Activated CD8-positive, alpha-beta T cell treated with anti-CD3 and anti-CD28 coated beads for 36 hours (primary cell): ENCODE measurements at regions not wholly inside any gene's neighbourhood (a gene's known extent, or its start where the extent isn't known, plus 50 kb on each side); places are given as distances from the start of the nearest gene placed in this dataset.

Experiments
- ATAC-seq: fragments of 200-7000 bp; cut with Tn5 transposase; one replicate; pipeline ENCODE4 v1.10.0; 2021; ENCODE audit warnings: mild to moderate bottlenecking, moderate library complexity
- CTCF ChIA-PET: fragments of 350-600 bp; sonication (Branson Sonifier 250); formaldehyde crosslinking; loops from one replicate; lab custom pipeline; 2021; ENCODE audit warnings: antibody characterized with exemption; lab: Charles Lee
- POLR2A ChIA-PET: fragments of 350-600 bp; sonication (Branson Sonifier 250); formaldehyde crosslinking; loops from one replicate; lab custom pipeline; 2021; ENCODE audit warnings: antibody characterized with exemption; lab: Charles Lee
- DNase-seq: peaks from one replicate; pipeline ENCODE4 v3.0.0-alpha.2; 2020
- H3K27ac Mint-ChIP-seq: one replicate; pipeline ENCODE4 v1.8.0; 2021; ENCODE audit warnings: mild to moderate bottlenecking, mixed read lengths
- H3K27me3 Mint-ChIP-seq: one replicate; pipeline ENCODE4 v1.8.0; 2021; ENCODE audit warnings: mixed read lengths
- H3K36me3 Mint-ChIP-seq: one replicate; pipeline ENCODE4 v1.8.0; 2021; ENCODE audit warnings: low read depth, mixed read lengths
- H3K4me1 Mint-ChIP-seq: one replicate; pipeline ENCODE4 v1.8.0; 2021; ENCODE audit warnings: low read depth, mixed read lengths
- H3K4me3 Mint-ChIP-seq: one replicate; pipeline ENCODE4 v1.8.0; 2021; ENCODE audit warnings: mild to moderate bottlenecking, moderate library complexity, mixed read lengths
- H3K9me3 Mint-ChIP-seq: one replicate; pipeline ENCODE4 v1.8.0; 2021; ENCODE audit warnings: mixed read lengths
- CTCF ChIP-seq: fragments of 200-600 bp; IDR thresholded peaks from one replicate; pipeline ENCODE4 v1.8.0; 2022; ENCODE audit warnings: antibody characterized with exemption, mild to moderate bottlenecking
- intact Hi-C: fragments of 100-400 bp; cut with micrococcal nuclease; formaldehyde crosslinking; loops from one replicate; pipeline ENCODE4 v1.10.0; 2022

- ATAC-seq, result no peak
- ChIA-PET POLR2A (no interaction called here), CTCF (interaction anchor here (1.1 to 1.2 kb wide), 2 partner anchors 57 to 63 kb away, joined by 3 read pairs; no protein-coding TSS in a partner anchor)
- DNase-seq, result no peak
- no peak overlapping the region for H3K4me3 Mint-ChIP-seq
- H3K9me3 Mint-ChIP-seq, result no peaks in the 10 kb centered on the region
- H3K27ac Mint-ChIP-seq, result no peak overlapping the region
- intact Hi-C loops, result no loop called here
- no peak for TF ChIP-seq CTCF
- no peaks in the 10 kb centered on the region for H3K4me1 Mint-ChIP-seq
- H3K27me3 Mint-ChIP-seq, result peaks cover 10% of the 10 kb centered on the region
- no peaks in the 10 kb centered on the region for H3K36me3 Mint-ChIP-seq
Measured at GRCh38 chr4:163611182-163611581, 116.7 kb downstream of the TMA16 start.

GRCh38 chr4:163611784-163612445, 117.4 kb downstream of the TMA16 start:
- CTCF ChIA-PET, result no interaction called here
- ATAC-seq, result no peak

GRCh38 chr4:163612762-163613161, 118.3 kb downstream of the TMA16 start:
- ChIA-PET POLR2A (no interaction called here), CTCF (interaction anchor here (1.5 kb wide), 1 partner anchor 57 kb away, joined by 5 read pairs; no protein-coding TSS in a partner anchor)
- no peaks in the 10 kb centered on the region for H3K36me3 Mint-ChIP-seq
- DNase-seq (no peak), ATAC-seq (no peak)
- no peak for TF ChIP-seq CTCF
- H3K27me3 Mint-ChIP-seq, result peaks cover 6% of the 10 kb centered on the region
- no peaks in the 10 kb centered on the region for H3K9me3 Mint-ChIP-seq
- intact Hi-C loops, result no loop called here
- H3K27ac Mint-ChIP-seq, result no peak overlapping the region
- no peak overlapping the region for H3K4me3 Mint-ChIP-seq
- H3K4me1 Mint-ChIP-seq, result no peaks in the 10 kb centered on the region

More at GRCh38 chr4:163611784-163612445, 117.4 kb downstream of the TMA16 start:
- Mint-ChIP-seq H3K9me3 (no peaks in the 10 kb centered on the region), H3K27me3 (peaks cover 10% of the 10 kb centered on the region), H3K27ac (no peak overlapping the region), H3K36me3 (no peaks in the 10 kb centered on the region), H3K4me3 (no peak overlapping the region), H3K4me1 (no peaks in the 10 kb centered on the region)
- TF ChIP-seq CTCF, result no peak
- intact Hi-C loops, result no loop called here
- POLR2A ChIA-PET, result no interaction called here
- DNase-seq, result no peak

GRCh38 chr4:163613383-163613782, 118.9 kb downstream of the TMA16 start:
- no peak overlapping the region for H3K27ac Mint-ChIP-seq
- no peak overlapping the region for H3K4me3 Mint-ChIP-seq
- no peaks in the 10 kb centered on the region for H3K36me3 Mint-ChIP-seq
- TF ChIP-seq CTCF, result no peak
- DNase-seq (no peak), ATAC-seq (no peak)
- no peaks in the 10 kb centered on the region for H3K9me3 Mint-ChIP-seq
- H3K27me3 Mint-ChIP-seq, result peaks cover 6% of the 10 kb centered on the region
- CTCF ChIA-PET, result interaction anchor here (1.0 to 1.5 kb wide), 2 partner anchors 22 to 58 kb away, joined by 3 to 5 read pairs; no protein-coding TSS in a partner anchor
- intact Hi-C loops, result no loop called here
- POLR2A ChIA-PET, result interaction anchor here (0.7 kb wide), 1 partner anchor 12 kb away, joined by 3 read pairs; no protein-coding TSS in a partner anchor
- no peaks in the 10 kb centered on the region for H3K4me1 Mint-ChIP-seq

- Mint-ChIP-seq H3K4me3 (no peak overlapping the region), H3K27ac (no peak overlapping the region), H3K36me3 (no peaks in the 10 kb centered on the region), H3K4me1 (no peaks in the 10 kb centered on the region), H3K27me3 (peaks cover 6% of the 10 kb centered on the region), H3K9me3 (no peaks in the 10 kb centered on the region)
- no peak for TF ChIP-seq CTCF
- intact Hi-C loops, result no loop called here
- DNase-seq (no peak), ATAC-seq (no peak)
- POLR2A ChIA-PET, result no interaction called here
- CTCF ChIA-PET, result no interaction called here
Measured at GRCh38 chr4:163614866-163615265, 120.4 kb downstream of the TMA16 start.
